Right lobe of liver (tissue), 6 donors: ENCODE measurements at regions not wholly inside any gene's neighbourhood (a gene's known extent, or its start where the extent isn't known, plus 50 kb on each side); places are given as distances from the start of the nearest gene placed in this dataset.

Experiments
- ATAC-seq, 4 donors: fragments of 200-7000 bp; cut with Tn5 transposase; one replicate each; pipeline ENCODE4 v1.9.1; 2020; ENCODE audit warnings: mild to moderate bottlenecking in 4 of 4, moderate library complexity in 4 of 4
- DNase-seq, 3 donors: peaks; one replicate each; pipeline ENCODE4 v3.0.0-alpha.2; 2020
- H3K27ac ChIP-seq, 3 donors: fragments of 200-600 bp; one replicate each; pipeline ENCODE4 v1.8.0; 2022
- H3K27me3 ChIP-seq, 2 donors: fragments of 200-600 bp; one replicate each; pipeline ENCODE4 v1.8.0; 2022
- H3K36me3 ChIP-seq, 4 donors: fragments of 200-600 bp; sonication (generic) in 1 of 4; one replicate each; pipeline versions ENCODE4 v1.5.1 to v1.8.0; 2017 to 2022; ENCODE audit warnings: control low read depth in 1 of 4
- H3K4me1 ChIP-seq, 4 donors: fragments of 200-600 bp; sonication (generic) in 1 of 4; one replicate each; pipeline versions ENCODE4 v1.5.1 to v1.8.0; 2017 to 2022; ENCODE audit warnings: control low read depth in 1 of 4
- H3K4me3 ChIP-seq, 3 donors: fragments of 200-600 bp; one replicate each; pipeline ENCODE4 v1.8.0; 2022
- H3K9me3 ChIP-seq, 4 donors: fragments of 200-600 bp; sonication (generic) in 1 of 4; one replicate each; pipeline versions ENCODE4 v1.5.1 to v1.8.0; 2017 to 2022; ENCODE audit warnings: control low read depth in 1 of 4
- CTCF ChIP-seq, 4 donors: fragments of 200-600 bp in 3 of 4; fragments of 450-650 bp in 1 of 4; IDR thresholded peaks; one replicate each; pipeline versions ENCODE4 v1.5.1 to v1.8.0; 2016 to 2022; ENCODE audit warnings: antibody characterized with exemption in 4 of 4, mild to moderate bottlenecking in 2 of 4
- POLR2A ChIP-seq: fragments of 450-650 bp; IDR thresholded peaks from one replicate; pipeline ENCODE4 v1.6.1; 2017; ENCODE audit warnings: antibody characterized with exemption, mild to moderate bottlenecking
- WGBS: methylation state at CpG from one replicate; pipeline ENCODE4 v1.1.6; 2018; ENCODE audit warnings: low coverage, low lambda C conversion rate; ENCODE audit not compliant: insufficient coverage; ENCODE audit errors: missing lambda C conversion rate; 5-methylcytosine and 5-hydroxymethylcytosine counted together
- intact Hi-C, 2 donors: fragments of 100-400 bp; cut with DNase I; formaldehyde crosslinking; loops; one replicate each; pipeline versions ENCODE4 v1.11.2 to v1.14.1; 2022
- donor health status: DM: no; HTN: yes; CAD: no.
- donor health status: DM: no; HTN: no; CAD: no.
- donor health status: DM: no; HTN: no; CAD: no.
- donor health status: DM: no; HTN: yes; CAD: no.
- donor health status: DM: no; HTN: yes; CAD: no.

- no peak for DNase-seq
- intact Hi-C loops, result no loop called here
These were observed 791.4 kb downstream of the MTRR start for GRCh38 chr5:8660133-8660893.

DNA sequence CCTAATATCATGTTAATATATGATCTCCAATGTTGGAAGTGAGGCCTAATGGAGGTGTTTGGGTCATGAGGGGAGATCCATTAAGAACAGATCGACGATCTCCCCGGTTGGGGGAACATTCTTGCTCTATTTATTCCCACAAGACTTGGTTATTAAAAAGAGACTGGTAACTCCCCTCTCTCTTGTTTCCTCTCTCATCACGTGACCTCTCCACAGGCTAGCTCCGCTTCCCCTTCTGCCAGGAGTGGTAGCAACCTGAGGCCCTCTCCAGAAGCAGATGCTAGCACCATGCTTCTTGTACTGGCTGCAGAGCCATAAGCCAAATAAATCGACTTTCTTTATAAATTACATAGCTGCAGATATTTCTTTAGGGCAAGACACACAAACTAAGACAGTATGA lies 794.4 kb downstream of the MTRR start:
- no peak for ATAC-seq

More at GRCh38 chr5:8660133-8660893, 791.4 kb downstream of the MTRR start:
- H3K9me3 ChIP-seq, result no peaks in the 10 kb centered on the region
- H3K4me3 ChIP-seq, result no peak overlapping the region
- no peak for TF ChIP-seq CTCF (IDR thresholded peaks at IDR 0.05)
- TF ChIP-seq POLR2A, result no peak
- H3K4me1 ChIP-seq, result no peaks in the 10 kb centered on the region
- H3K36me3 ChIP-seq, result no peaks in the 10 kb centered on the region
- H3K27ac ChIP-seq, result no peak overlapping the region
- no peaks in the 10 kb centered on the region for H3K27me3 ChIP-seq
- no peak for ATAC-seq
- WGBS, result 56% methylated on average over 4 of the region's 4 CpGs

GRCh38 chr5:8675182-8675581 lies 806.2 kb downstream of the MTRR start:
- ATAC-seq (no peak), DNase-seq (no peak)
- H3K4me3 ChIP-seq, result no peak overlapping the region
- intact Hi-C loops, result no loop called here
- no peak overlapping the region for H3K27ac ChIP-seq
- H3K4me1 ChIP-seq, result no peaks in the 10 kb centered on the region
- no peaks in the 10 kb centered on the region for H3K27me3 ChIP-seq
- no peaks in the 10 kb centered on the region for H3K36me3 ChIP-seq
- no peaks in the 10 kb centered on the region for H3K9me3 ChIP-seq
- TF ChIP-seq CTCF (IDR thresholded peaks at IDR 0.05), result no peak
- TF ChIP-seq POLR2A, result no peak
- WGBS, result 20% methylated on average over 2 of the region's 2 CpGs

More for the DNA sequence above, 794.4 kb downstream of the MTRR start:
- Histone ChIP-seq H3K27ac (no peak overlapping the region), H3K4me1 (no peaks in the 10 kb centered on the region), H3K9me3 (no peaks in the 10 kb centered on the region), H3K4me3 (no peak overlapping the region), H3K27me3 (no peaks in the 10 kb centered on the region), H3K36me3 (no peaks in the 10 kb centered on the region)
- no peak for DNase-seq
- intact Hi-C loops, result no loop called here
- WGBS, result 63% methylated on average over 6 of the region's 6 CpGs
- TF ChIP-seq CTCF (IDR thresholded peaks at IDR 0.05) (no peak), POLR2A (no peak)

GRCh38 chr5:8676695-8677094 lies 807.7 kb downstream of the MTRR start:
- 20% methylated on average over 3 of the region's 3 CpGs for WGBS
- no peak for DNase-seq
- Histone ChIP-seq H3K4me1 (no peaks in the 10 kb centered on the region), H3K36me3 (no peaks in the 10 kb centered on the region), H3K9me3 (no peaks in the 10 kb centered on the region), H3K27ac (no peak overlapping the region), H3K27me3 (no peaks in the 10 kb centered on the region), H3K4me3 (no peak overlapping the region)
- no peak for ATAC-seq
- no peak for TF ChIP-seq CTCF (IDR thresholded peaks at IDR 0.05)
- TF ChIP-seq POLR2A, result no peak
- intact Hi-C loops, result no loop called here
